Dendritic cell treated with granulocyte-macrophage colony-stimulating factor and Interleukin-4, amounts not matched to agents 40 ng/mL and 50 ng/mL, for 4 days (primary cell): ENCODE measurements at regions not wholly inside any gene's neighbourhood (a gene's known extent, or its start where the extent isn't known, plus 50 kb on each side); places are given as distances from the start of the nearest gene placed in this dataset.

ENCODE experiments used
- H3K27ac Mint-ChIP-seq: one replicate; pipeline ENCODE4 v1.8.0; 2022; ENCODE audit warnings: mild to moderate bottlenecking, mixed read lengths
- H3K27me3 Mint-ChIP-seq: one replicate; pipeline ENCODE4 v1.8.0; 2022; ENCODE audit warnings: mild to moderate bottlenecking, mixed read lengths
- H3K36me3 Mint-ChIP-seq: one replicate; pipeline ENCODE4 v1.8.0; 2022; ENCODE audit warnings: low read depth, mixed read lengths
- H3K4me1 Mint-ChIP-seq: one replicate; pipeline ENCODE4 v1.8.0; 2022; ENCODE audit warnings: low read depth, mixed read lengths
- H3K4me3 Mint-ChIP-seq: one replicate; pipeline ENCODE4 v1.8.0; 2022; ENCODE audit warnings: mild to moderate bottlenecking, moderate library complexity, mixed read lengths
- H3K9me3 Mint-ChIP-seq: one replicate; pipeline ENCODE4 v1.8.0; 2022; ENCODE audit warnings: mixed read lengths
- intact Hi-C: fragments of 100-400 bp; cut with micrococcal nuclease; formaldehyde crosslinking; loops from one replicate; pipeline ENCODE4 v1.15.0; 2022

- Mint-ChIP-seq H3K27ac (no peak overlapping the region), H3K4me3 (no peak overlapping the region), H3K4me1 (no peaks in the 10 kb centered on the region), H3K36me3 (no peaks in the 10 kb centered on the region), H3K27me3 (no peaks in the 10 kb centered on the region), H3K9me3 (no peaks in the 10 kb centered on the region)
- intact Hi-C loops: no loop called here
These were observed 924.4 kb upstream of the TENM4 start for GRCh38 chr11:80365076-80365725.

GRCh38 chr11:80362563-80363340, 921.9 kb upstream of the TENM4 start:
- Mint-ChIP-seq H3K27ac (no peak overlapping the region), H3K4me1 (no peaks in the 10 kb centered on the region), H3K36me3 (no peaks in the 10 kb centered on the region), H3K27me3 (no peaks in the 10 kb centered on the region), H3K9me3 (no peaks in the 10 kb centered on the region), H3K4me3 (no peak overlapping the region)
- intact Hi-C loops: no loop called here

- Mint-ChIP-seq H3K36me3 (no peaks in the 10 kb centered on the region), H3K27me3 (no peaks in the 10 kb centered on the region), H3K9me3 (no peaks in the 10 kb centered on the region), H3K4me3 (no peak overlapping the region), H3K4me1 (no peaks in the 10 kb centered on the region), H3K27ac (no peak overlapping the region)
- intact Hi-C loops: no loop called here
These were observed 914.4 kb upstream of the TENM4 start for GRCh38 chr11:80355251-80355650.

GRCh38 chr11:80350541-80350940, 909.7 kb upstream of the TENM4 start:
- intact Hi-C loops: no loop called here
- Mint-ChIP-seq H3K36me3 (no peaks in the 10 kb centered on the region), H3K4me3 (no peak overlapping the region), H3K27ac (no peak overlapping the region), H3K9me3 (no peaks in the 10 kb centered on the region), H3K4me1 (no peaks in the 10 kb centered on the region), H3K27me3 (no peaks in the 10 kb centered on the region)

- Mint-ChIP-seq H3K4me1 (no peaks in the 10 kb centered on the region), H3K27me3 (no peaks in the 10 kb centered on the region), H3K36me3 (no peaks in the 10 kb centered on the region), H3K9me3 (no peaks in the 10 kb centered on the region), H3K27ac (no peak overlapping the region), H3K4me3 (no peak overlapping the region)
- intact Hi-C loops: no loop called here
These were observed 909.2 kb upstream of the TENM4 start for GRCh38 chr11:80349997-80350396.

GRCh38 chr11:80346353-80347059, 905.7 kb upstream of the TENM4 start:
- H3K4me3 Mint-ChIP-seq: no peak overlapping the region

GRCh38 chr11:80343436-80343835, 902.6 kb upstream of the TENM4 start:
- intact Hi-C loops: no loop called here
- Mint-ChIP-seq H3K27ac (no peak overlapping the region), H3K36me3 (no peaks in the 10 kb centered on the region), H3K27me3 (no peaks in the 10 kb centered on the region), H3K9me3 (peaks cover 8% of the 10 kb centered on the region), H3K4me1 (no peaks in the 10 kb centered on the region), H3K4me3 (no peak overlapping the region)

More at GRCh38 chr11:80346353-80347059, 905.7 kb upstream of the TENM4 start:
- intact Hi-C loops: no loop called here
- peaks cover 8% of the 10 kb centered on the region for H3K9me3 Mint-ChIP-seq
- H3K27me3 Mint-ChIP-seq: no peaks in the 10 kb centered on the region
- H3K4me1 Mint-ChIP-seq: no peaks in the 10 kb centered on the region
- no peaks in the 10 kb centered on the region for H3K36me3 Mint-ChIP-seq
- no peak overlapping the region for H3K27ac Mint-ChIP-seq

- H3K36me3 Mint-ChIP-seq: no peaks in the 10 kb centered on the region
- H3K27me3 Mint-ChIP-seq: no peaks in the 10 kb centered on the region
- H3K4me3 Mint-ChIP-seq: no peak overlapping the region
- no peaks in the 10 kb centered on the region for H3K4me1 Mint-ChIP-seq
- intact Hi-C loops: no loop called here
- no peak overlapping the region for H3K27ac Mint-ChIP-seq
- H3K9me3 Mint-ChIP-seq: peaks cover 8% of the 10 kb centered on the region
These were observed 897.4 kb upstream of the TENM4 start for GRCh38 chr11:80338231-80338630.

- intact Hi-C loops: no loop called here
- Mint-ChIP-seq H3K4me1 (no peaks in the 10 kb centered on the region), H3K4me3 (no peak overlapping the region), H3K27ac (no peak overlapping the region), H3K9me3 (no peaks in the 10 kb centered on the region), H3K27me3 (no peaks in the 10 kb centered on the region), H3K36me3 (no peaks in the 10 kb centered on the region)
These were observed 890.9 kb upstream of the TENM4 start for GRCh38 chr11:80331694-80332093.

- H3K9me3 Mint-ChIP-seq: no peaks in the 10 kb centered on the region
- no peak overlapping the region for H3K4me3 Mint-ChIP-seq
- no peak overlapping the region for H3K27ac Mint-ChIP-seq
- H3K27me3 Mint-ChIP-seq: no peaks in the 10 kb centered on the region
- H3K4me1 Mint-ChIP-seq: no peaks in the 10 kb centered on the region
- intact Hi-C loops: no loop called here
- no peaks in the 10 kb centered on the region for H3K36me3 Mint-ChIP-seq
These were observed 889.4 kb upstream of the TENM4 start for GRCh38 chr11:80330264-80330663.

- H3K36me3 Mint-ChIP-seq: no peaks in the 10 kb centered on the region
- no peaks in the 10 kb centered on the region for H3K4me1 Mint-ChIP-seq
- no peak overlapping the region for H3K4me3 Mint-ChIP-seq
- H3K27me3 Mint-ChIP-seq: no peaks in the 10 kb centered on the region
- no peak overlapping the region for H3K27ac Mint-ChIP-seq
- no peaks in the 10 kb centered on the region for H3K9me3 Mint-ChIP-seq
- intact Hi-C loops: no loop called here
These were observed 887.9 kb upstream of the TENM4 start for GRCh38 chr11:80328774-80329173.

GRCh38 chr11:80327956-80328614, 887.3 kb upstream of the TENM4 start:
- H3K4me3 Mint-ChIP-seq: no peak overlapping the region
- H3K36me3 Mint-ChIP-seq: no peaks in the 10 kb centered on the region
- no peak overlapping the region for H3K27ac Mint-ChIP-seq
- H3K9me3 Mint-ChIP-seq: no peaks in the 10 kb centered on the region
- intact Hi-C loops: no loop called here
- H3K27me3 Mint-ChIP-seq: no peaks in the 10 kb centered on the region
- no peaks in the 10 kb centered on the region for H3K4me1 Mint-ChIP-seq

GRCh38 chr11:80321786-80322185, 881.0 kb upstream of the TENM4 start:
- Mint-ChIP-seq H3K36me3 (no peaks in the 10 kb centered on the region), H3K27me3 (no peaks in the 10 kb centered on the region), H3K27ac (no peak overlapping the region), H3K4me3 (no peak overlapping the region), H3K4me1 (no peaks in the 10 kb centered on the region), H3K9me3 (no peaks in the 10 kb centered on the region)
- intact Hi-C loops: no loop called here

- Mint-ChIP-seq H3K36me3 (no peaks in the 10 kb centered on the region), H3K9me3 (no peaks in the 10 kb centered on the region), H3K4me1 (no peaks in the 10 kb centered on the region), H3K4me3 (no peak overlapping the region), H3K27ac (no peak overlapping the region), H3K27me3 (no peaks in the 10 kb centered on the region)
- intact Hi-C loops: no loop called here
These were observed 879.9 kb upstream of the TENM4 start for GRCh38 chr11:80320765-80321164.
